K562 (cell line): ENCODE measurements at regions not wholly inside any gene's neighbourhood (a gene's known extent, or its start where the extent isn't known, plus 50 kb on each side); places are given as distances from the start of the nearest gene placed in this dataset.

Experiments used
- AFF4 ChIP-seq: sonication (generic); formaldehyde crosslinking; IDR thresholded peaks from 2 replicates; pipeline ENCODE4 v1.8.0; 2023; ENCODE audit warnings: mild to moderate bottlenecking, missing genetic modification reagents
- FOXM1 ChIP-seq, 2 experiments: fragments of 450-650 bp in 1 of 2; sonication (generic) in 1 of 2; formaldehyde crosslinking in 1 of 2; IDR thresholded peaks; 2 replicates each; pipeline versions ENCODE4 v1.6.1 to v1.9.0; 2017 to 2022; ENCODE audit warnings: low read depth in 2 of 2, mild to moderate bottlenecking in 2 of 2, missing genetic modification reagents in 1 of 2, moderate library complexity in 1 of 2
- FOXO4 ChIP-seq: fragments of 450-650 bp; formaldehyde crosslinking; IDR thresholded peaks from 2 replicates; pipeline ENCODE4 v1.4.0; 2020; ENCODE audit warnings: mild to moderate bottlenecking, moderate library complexity
- PKNOX1 ChIP-seq: fragments of 450-650 bp; IDR thresholded peaks from 2 replicates; pipeline ENCODE4 v1.6.1; 2016
- SMAD3 ChIP-seq: fragments of 450-650 bp; formaldehyde crosslinking; conservative IDR thresholded peaks from 2 replicates; pipeline ENCODE4 v1.4.0; 2020; ENCODE audit warnings: mild to moderate bottlenecking
- SMAD4 ChIP-seq: fragments of 250-450 bp; sonication (Bioruptor Pico); conservative IDR thresholded peaks from 2 replicates; pipeline ENCODE4 v1.8.0; 2021; ENCODE audit warnings: inconsistent platforms, mild to moderate bottlenecking, moderate library complexity
- ZNF592 ChIP-seq: fragments of 450-650 bp; IDR thresholded peaks from 2 replicates; pipeline ENCODE4 v1.6.1; 2017; ENCODE audit warnings: antibody characterized with exemption, mild to moderate bottlenecking
- TF ChIP-seq, protein P1 (sequence below), 2 experiments: fragments of 450-650 bp; IDR thresholded peaks; 2 replicates each; pipeline ENCODE4 v1.6.1; 2018; ENCODE audit warnings: mild to moderate bottlenecking in 2 of 2, low read depth in 1 of 2; ENCODE audit not compliant: partially characterized antibody in 2 of 2
- TF ChIP-seq, protein P2 (sequence below): fragments of 250-450 bp; sonication (Bioruptor Pico); IDR thresholded peaks from 2 replicates; pipeline ENCODE4 v1.8.0; 2022; ENCODE audit warnings: moderate library complexity, mild to moderate bottlenecking, inconsistent platforms

GRCh38 chr16:5314377-5314776, 216.8 kb upstream of the EEF2KMT start (continued):
- no peak for TF ChIP-seq ZNF592
- no peak for TF ChIP-seq SMAD4 (CRISPR knock-in tag)
- TF ChIP-seq FOXO4 = no peak
- no peak for TF ChIP-seq PKNOX1
- TF ChIP-seq AFF4 (CRISPR knock-in tag) = no peak
- TF ChIP-seq, protein P1, sequence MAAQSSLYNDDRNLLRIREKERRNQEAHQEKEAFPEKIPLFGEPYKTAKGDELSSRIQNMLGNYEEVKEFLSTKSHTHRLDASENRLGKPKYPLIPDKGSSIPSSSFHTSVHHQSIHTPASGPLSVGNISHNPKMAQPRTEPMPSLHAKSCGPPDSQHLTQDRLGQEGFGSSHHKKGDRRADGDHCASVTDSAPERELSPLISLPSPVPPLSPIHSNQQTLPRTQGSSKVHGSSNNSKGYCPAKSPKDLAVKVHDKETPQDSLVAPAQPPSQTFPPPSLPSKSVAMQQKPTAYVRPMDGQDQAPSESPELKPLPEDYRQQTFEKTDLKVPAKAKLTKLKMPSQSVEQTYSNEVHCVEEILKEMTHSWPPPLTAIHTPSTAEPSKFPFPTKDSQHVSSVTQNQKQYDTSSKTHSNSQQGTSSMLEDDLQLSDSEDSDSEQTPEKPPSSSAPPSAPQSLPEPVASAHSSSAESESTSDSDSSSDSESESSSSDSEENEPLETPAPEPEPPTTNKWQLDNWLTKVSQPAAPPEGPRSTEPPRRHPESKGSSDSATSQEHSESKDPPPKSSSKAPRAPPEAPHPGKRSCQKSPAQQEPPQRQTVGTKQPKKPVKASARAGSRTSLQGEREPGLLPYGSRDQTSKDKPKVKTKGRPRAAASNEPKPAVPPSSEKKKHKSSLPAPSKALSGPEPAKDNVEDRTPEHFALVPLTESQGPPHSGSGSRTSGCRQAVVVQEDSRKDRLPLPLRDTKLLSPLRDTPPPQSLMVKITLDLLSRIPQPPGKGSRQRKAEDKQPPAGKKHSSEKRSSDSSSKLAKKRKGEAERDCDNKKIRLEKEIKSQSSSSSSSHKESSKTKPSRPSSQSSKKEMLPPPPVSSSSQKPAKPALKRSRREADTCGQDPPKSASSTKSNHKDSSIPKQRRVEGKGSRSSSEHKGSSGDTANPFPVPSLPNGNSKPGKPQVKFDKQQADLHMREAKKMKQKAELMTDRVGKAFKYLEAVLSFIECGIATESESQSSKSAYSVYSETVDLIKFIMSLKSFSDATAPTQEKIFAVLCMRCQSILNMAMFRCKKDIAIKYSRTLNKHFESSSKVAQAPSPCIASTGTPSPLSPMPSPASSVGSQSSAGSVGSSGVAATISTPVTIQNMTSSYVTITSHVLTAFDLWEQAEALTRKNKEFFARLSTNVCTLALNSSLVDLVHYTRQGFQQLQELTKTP (IDR thresholded peaks at IDR 0.05; ENCODE audit: low read depth in 1 of 2, partially characterized antibody in 2 of 2) = no peak
- no peak for TF ChIP-seq FOXM1 (IDR thresholded peaks at IDR 0.05; ENCODE audit: low read depth)
- no peak for TF ChIP-seq FOXM1 (CRISPR knock-in tag; IDR thresholded peaks at IDR 0.05; ENCODE audit: low read depth)
- no peak for TF ChIP-seq SMAD3 (CRISPR knock-in tag)
- TF ChIP-seq, protein P2, sequence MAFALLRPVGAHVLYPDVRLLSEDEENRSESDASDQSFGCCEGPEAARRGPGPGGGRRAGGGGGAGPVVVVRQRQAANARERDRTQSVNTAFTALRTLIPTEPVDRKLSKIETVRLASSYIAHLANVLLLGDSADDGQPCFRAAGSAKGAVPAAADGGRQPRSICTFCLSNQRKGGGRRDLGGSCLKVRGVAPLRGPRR (CRISPR knock-in tag) = no peak
